Vagina (tissue), 2 donors: ENCODE measurements at regions not wholly inside any gene's neighbourhood (a gene's known extent, or its start where the extent isn't known, plus 50 kb on each side); places are given as distances from the start of the nearest gene placed in this dataset.

Experiments
- DNase-seq, 2 donors: peaks; one replicate each; pipeline ENCODE4 v3.0.0-alpha.2; 2017; ENCODE audit errors: extremely low spot score in 2 of 2
- H3K27ac ChIP-seq: fragments of 200-600 bp; sonication (generic); one replicate; pipeline ENCODE4 v1.5.1; 2019
- H3K27me3 ChIP-seq: fragments of 200-600 bp; sonication (generic); one replicate; pipeline ENCODE4 v1.5.1; 2019
- H3K36me3 ChIP-seq, 2 donors: fragments of 200-600 bp; sonication (generic); one replicate each; pipeline ENCODE4 v1.5.1; 2017 to 2019
- H3K4me1 ChIP-seq: fragments of 200-600 bp; sonication (generic); one replicate; pipeline ENCODE4 v1.5.1; 2019
- H3K4me3 ChIP-seq, 2 donors: fragments of 200-600 bp; sonication (generic); 1 replicate in 1 of 2; 2 replicates in 1 of 2; pipeline ENCODE4 v1.5.1; 2016 to 2019
- H3K9me3 ChIP-seq: fragments of 200-600 bp; sonication (generic); one replicate; pipeline ENCODE4 v1.5.1; 2019
- POLR2A ChIP-seq, 2 donors: fragments of 450-650 bp; IDR thresholded peaks; one replicate each; pipeline ENCODE4 v1.6.1; 2017; ENCODE audit warnings: antibody characterized with exemption in 2 of 2, mild to moderate bottlenecking in 2 of 2, moderate library complexity in 2 of 2
- POLR2AphosphoS5 ChIP-seq, 2 donors: sonication (generic); formaldehyde crosslinking; IDR thresholded peaks; one replicate each; pipeline ENCODE4 v1.9.0; 2017; ENCODE audit warnings: antibody characterized with exemption in 2 of 2, mild to moderate bottlenecking in 2 of 2, low read depth in 1 of 2; ENCODE audit not compliant: insufficient read depth in 1 of 2
- intact Hi-C: fragments of 100-400 bp; cut with DNase I; formaldehyde crosslinking; loops from one replicate; pipeline ENCODE4 v1.15.1; 2023
- TF ChIP-seq, protein P1 (sequence below), 3 experiments: fragments of 450-650 bp in 2 of 3; fragments of 200-600 bp in 1 of 3; sonication (generic) in 1 of 3; IDR thresholded peaks; one replicate each; pipeline ENCODE4 v1.5.1; 2017 to 2019; ENCODE audit warnings: antibody characterized with exemption in 3 of 3, mild to moderate bottlenecking in 2 of 3, moderate library complexity in 2 of 3

DNA sequence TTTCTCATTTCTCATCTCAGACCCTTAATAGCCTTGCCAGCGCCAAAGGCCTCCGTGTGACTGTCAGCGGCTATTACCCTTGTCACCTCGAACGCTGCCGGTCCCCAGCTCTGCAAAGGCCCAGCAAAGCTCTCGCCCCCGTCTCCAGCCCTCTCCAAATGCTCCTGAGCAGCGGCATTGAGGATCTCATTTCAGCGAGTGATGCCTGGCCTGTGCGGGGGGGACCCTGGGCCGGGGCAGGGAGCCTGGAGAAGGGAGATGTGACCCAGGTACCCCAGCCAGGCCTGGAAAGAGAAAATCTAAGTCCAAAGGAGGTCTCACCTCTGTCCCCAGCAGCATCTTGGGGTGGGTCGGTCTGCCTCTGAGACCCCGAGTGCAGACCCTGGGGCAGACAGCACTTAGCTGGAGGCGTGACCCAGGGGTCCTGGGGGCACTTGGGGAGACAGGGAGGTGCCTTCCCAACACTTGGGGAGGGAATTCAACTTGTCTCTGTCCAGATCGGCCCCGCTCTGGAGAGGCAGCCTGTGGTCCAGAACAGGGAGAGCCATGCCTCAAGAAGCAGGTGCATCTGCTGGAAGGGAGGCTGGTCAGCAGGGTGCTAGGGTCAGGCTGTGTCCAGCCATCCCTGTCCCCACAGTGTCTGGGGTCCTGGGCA lies 521.3 kb downstream of the TBC1D22A start:
- H3K4me3 ChIP-seq = no peak overlapping the region
- no peaks in the 10 kb centered on the region for H3K4me1 ChIP-seq
- TF ChIP-seq POLR2A (IDR thresholded peaks at IDR 0.05) (no peak), POLR2AphosphoS5 (IDR thresholded peaks at IDR 0.05; ENCODE audit: insufficient read depth in 1 of 2, low read depth in 1 of 2) (no peak)
- TF ChIP-seq, protein P1, sequence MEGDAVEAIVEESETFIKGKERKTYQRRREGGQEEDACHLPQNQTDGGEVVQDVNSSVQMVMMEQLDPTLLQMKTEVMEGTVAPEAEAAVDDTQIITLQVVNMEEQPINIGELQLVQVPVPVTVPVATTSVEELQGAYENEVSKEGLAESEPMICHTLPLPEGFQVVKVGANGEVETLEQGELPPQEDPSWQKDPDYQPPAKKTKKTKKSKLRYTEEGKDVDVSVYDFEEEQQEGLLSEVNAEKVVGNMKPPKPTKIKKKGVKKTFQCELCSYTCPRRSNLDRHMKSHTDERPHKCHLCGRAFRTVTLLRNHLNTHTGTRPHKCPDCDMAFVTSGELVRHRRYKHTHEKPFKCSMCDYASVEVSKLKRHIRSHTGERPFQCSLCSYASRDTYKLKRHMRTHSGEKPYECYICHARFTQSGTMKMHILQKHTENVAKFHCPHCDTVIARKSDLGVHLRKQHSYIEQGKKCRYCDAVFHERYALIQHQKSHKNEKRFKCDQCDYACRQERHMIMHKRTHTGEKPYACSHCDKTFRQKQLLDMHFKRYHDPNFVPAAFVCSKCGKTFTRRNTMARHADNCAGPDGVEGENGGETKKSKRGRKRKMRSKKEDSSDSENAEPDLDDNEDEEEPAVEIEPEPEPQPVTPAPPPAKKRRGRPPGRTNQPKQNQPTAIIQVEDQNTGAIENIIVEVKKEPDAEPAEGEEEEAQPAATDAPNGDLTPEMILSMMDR (IDR thresholded peaks at IDR 0.05) = no peak
- no peak for DNase-seq
- no peaks in the 10 kb centered on the region for H3K36me3 ChIP-seq
- H3K27me3 ChIP-seq = no peaks in the 10 kb centered on the region
- H3K27ac ChIP-seq = no peak overlapping the region
- intact Hi-C loops = no loop called here
- H3K9me3 ChIP-seq = no peaks in the 10 kb centered on the region

DNA sequence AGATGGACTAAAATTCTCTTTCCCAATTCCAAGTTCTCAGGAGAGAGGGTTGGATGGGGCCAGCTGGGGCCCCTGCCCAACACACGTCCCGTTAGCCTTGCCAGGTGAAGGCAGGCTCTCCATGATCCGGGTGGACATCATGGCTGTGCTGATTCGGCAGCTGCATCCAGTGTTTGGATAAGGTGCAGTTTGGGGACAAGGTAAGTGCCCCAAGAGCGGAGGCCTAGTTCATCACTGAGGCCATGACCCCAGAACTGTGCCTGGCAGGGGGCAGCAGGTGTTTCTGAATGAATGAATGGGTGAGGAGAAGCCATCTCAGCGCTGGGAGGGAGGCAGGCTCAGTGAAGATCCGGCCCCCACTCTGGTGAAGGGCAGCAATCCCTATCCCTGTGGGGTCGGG lies 520.4 kb downstream of the TBC1D22A start:
- TF ChIP-seq POLR2A (IDR thresholded peaks at IDR 0.05) (no peak), POLR2AphosphoS5 (IDR thresholded peaks at IDR 0.05; ENCODE audit: insufficient read depth in 1 of 2, low read depth in 1 of 2) (no peak)
- TF ChIP-seq, protein P1 (IDR thresholded peaks at IDR 0.05) = no peak
- H3K27me3 ChIP-seq = no peaks in the 10 kb centered on the region
- DNase-seq = no peak
- H3K9me3 ChIP-seq = no peaks in the 10 kb centered on the region
- H3K4me3 ChIP-seq = no peak overlapping the region
- intact Hi-C loops = no loop called here
- H3K36me3 ChIP-seq = no peaks in the 10 kb centered on the region
- H3K27ac ChIP-seq = no peak overlapping the region
- no peaks in the 10 kb centered on the region for H3K4me1 ChIP-seq

- intact Hi-C loops = no loop called here
- H3K36me3 ChIP-seq = no peaks in the 10 kb centered on the region
- no peak for DNase-seq
- H3K4me3 ChIP-seq = no peak overlapping the region
- no peaks in the 10 kb centered on the region for H3K9me3 ChIP-seq
- no peak overlapping the region for H3K27ac ChIP-seq
- no peaks in the 10 kb centered on the region for H3K27me3 ChIP-seq
- TF ChIP-seq POLR2AphosphoS5 (IDR thresholded peaks at IDR 0.05; ENCODE audit: insufficient read depth in 1 of 2, low read depth in 1 of 2) (no peak), POLR2A (IDR thresholded peaks at IDR 0.05) (no peak)
- TF ChIP-seq, protein P1 (IDR thresholded peaks at IDR 0.05) = no peak
- no peaks in the 10 kb centered on the region for H3K4me1 ChIP-seq
Observed at GRCh38 chr22:47282366-47282765, 519.9 kb downstream of the TBC1D22A start.

GRCh38 chr22:47281126-47282106 lies 519.0 kb downstream of the TBC1D22A start:
- H3K27me3 ChIP-seq = no peaks in the 10 kb centered on the region
- H3K4me1 ChIP-seq = no peaks in the 10 kb centered on the region
- no peaks in the 10 kb centered on the region for H3K36me3 ChIP-seq
- H3K27ac ChIP-seq = no peak overlapping the region
- intact Hi-C loops = no loop called here
- DNase-seq = no peak
- H3K4me3 ChIP-seq = no peak overlapping the region
- TF ChIP-seq POLR2A (IDR thresholded peaks at IDR 0.05) (no peak), POLR2AphosphoS5 (IDR thresholded peaks at IDR 0.05; ENCODE audit: insufficient read depth in 1 of 2, low read depth in 1 of 2) (no peak)
- TF ChIP-seq, protein P1 (IDR thresholded peaks at IDR 0.05) = no peak
- no peaks in the 10 kb centered on the region for H3K9me3 ChIP-seq
